ENCODE measurements at regions not wholly inside any gene's neighbourhood (a gene's known extent, or its start where the extent isn't known, plus 50 kb on each side); places are given as distances from the start of the nearest gene placed in this dataset.

DNA sequence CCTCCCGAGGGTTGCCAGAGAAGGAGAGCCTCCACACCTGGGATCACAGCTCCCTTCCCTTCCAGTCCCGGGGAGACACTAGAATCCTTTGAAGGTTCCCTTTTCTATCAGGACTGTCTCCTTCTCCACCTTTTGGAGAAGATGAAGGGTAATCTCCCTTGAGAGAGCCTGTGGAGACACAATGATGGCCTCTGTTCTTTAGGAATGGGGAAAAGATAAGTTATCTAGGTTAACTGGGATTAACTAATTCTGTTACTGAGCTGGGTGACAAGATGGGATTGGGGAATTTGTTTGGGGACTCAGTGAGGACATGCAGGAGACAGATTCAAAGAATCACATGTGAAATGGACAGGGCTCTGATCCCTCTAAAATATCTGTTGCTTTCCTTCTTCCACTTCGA is 181.1 kb upstream of the BMPER start:
- H3K4me1 ChIP-seq (ENCODE audit: control insufficient read depth in 3 of 3, insufficient read depth in 3 of 3, low read length in 3 of 3): peaks cover 17 to 20% (median 17%) of the 10 kb centered on the region in 3 donors
- H3K9me3 ChIP-seq (ENCODE audit: control insufficient read depth in 3 of 3, low read length in 3 of 3): no peaks in the 10 kb centered on the region
- H3K4me3 ChIP-seq (ENCODE audit: low read length in 3 of 3): no peak overlapping the region
- no peaks in the 10 kb centered on the region for H3K36me3 ChIP-seq (ENCODE audit: control insufficient read depth in 3 of 3, insufficient read depth in 3 of 3, low read length in 3 of 3)
- H3K27me3 ChIP-seq (ENCODE audit: control insufficient read depth in 3 of 3, insufficient read depth in 3 of 3, low read length in 3 of 3): no peaks in the 10 kb centered on the region
- H3K9ac ChIP-seq (ENCODE audit: low read depth in 1 of 3, low read length in 3 of 3): no peak overlapping the region
- H3K27ac ChIP-seq (ENCODE audit: low read depth, low read length): no peak overlapping the region

DNA sequence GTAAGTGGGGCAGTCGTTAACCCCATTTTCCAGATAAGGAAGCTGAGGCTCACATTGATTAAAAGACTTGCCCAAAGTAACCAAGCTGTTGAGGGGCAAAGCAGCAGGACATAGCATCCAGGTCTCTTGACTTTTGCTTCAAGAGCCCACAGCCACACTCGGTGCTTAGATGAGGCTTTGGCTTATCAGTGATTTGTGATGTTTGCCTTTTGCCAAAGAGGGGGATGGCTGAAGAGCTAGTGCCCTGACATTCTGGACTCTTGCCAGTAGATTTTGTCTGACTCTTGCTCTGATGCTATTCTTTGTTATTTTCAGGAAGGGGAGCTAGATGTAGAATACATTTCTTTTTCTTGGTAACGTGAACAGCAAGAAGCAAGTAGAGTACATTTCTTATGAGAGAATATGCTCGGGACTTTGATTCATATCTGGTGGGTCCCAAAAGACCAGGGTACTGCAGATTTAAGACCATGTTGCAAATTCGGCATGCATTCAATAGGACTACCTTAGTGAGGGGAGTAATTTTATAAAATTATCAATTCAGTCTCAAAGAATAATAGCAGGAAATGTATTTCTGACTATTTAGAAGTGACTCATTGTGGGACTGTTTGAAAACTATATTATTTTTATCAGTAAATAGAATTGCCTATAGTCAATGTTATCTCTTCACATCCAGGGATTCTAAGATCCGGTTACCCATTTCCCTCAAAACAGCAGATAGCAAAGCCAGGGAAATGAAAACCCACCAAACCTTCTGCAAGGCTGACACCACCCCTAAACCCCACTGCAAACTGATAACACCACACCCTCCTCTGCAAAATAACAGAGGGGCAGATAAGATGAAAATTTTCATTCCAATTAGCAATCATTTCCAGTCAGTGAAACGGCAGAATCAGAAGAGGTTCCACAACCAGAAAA is 180.0 kb upstream of the BMPER start:
- no peaks in the 10 kb centered on the region for H3K36me3 ChIP-seq (ENCODE audit: control insufficient read depth in 3 of 3, insufficient read depth in 3 of 3, low read length in 3 of 3)
- no peak overlapping the region for H3K27ac ChIP-seq (ENCODE audit: low read depth, low read length)
- no peaks in the 10 kb centered on the region for H3K9me3 ChIP-seq (ENCODE audit: control insufficient read depth in 3 of 3, low read length in 3 of 3)
- H3K27me3 ChIP-seq (ENCODE audit: control insufficient read depth in 3 of 3, insufficient read depth in 3 of 3, low read length in 3 of 3): no peaks in the 10 kb centered on the region
- peaks cover 11 to 15% (median 13%) of the 10 kb centered on the region in 3 donors for H3K4me1 ChIP-seq (ENCODE audit: control insufficient read depth in 3 of 3, insufficient read depth in 3 of 3, low read length in 3 of 3)
- no peak overlapping the region for H3K4me3 ChIP-seq (ENCODE audit: low read length in 3 of 3)
- H3K9ac ChIP-seq (ENCODE audit: low read depth in 1 of 3, low read length in 3 of 3): no peak overlapping the region

DNA sequence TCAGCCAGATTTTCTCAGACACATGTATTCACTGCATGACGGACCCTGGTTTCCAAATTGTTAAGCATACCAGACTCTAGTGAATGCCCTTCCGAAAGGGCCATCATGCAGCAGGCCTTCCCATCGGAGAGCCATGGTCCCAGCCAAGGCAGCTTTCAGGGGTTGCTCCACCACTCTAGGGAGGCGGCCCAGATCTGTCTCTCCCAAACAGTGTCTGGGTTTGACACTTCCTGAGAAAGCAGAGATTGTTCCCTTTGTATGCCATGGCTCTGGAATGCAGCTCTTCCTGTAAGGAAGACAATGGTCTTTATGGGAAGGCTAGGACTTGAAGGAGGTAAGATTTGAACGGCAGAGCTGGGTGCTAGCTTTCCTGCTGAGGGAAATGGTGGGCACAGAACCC is 178.8 kb upstream of the BMPER start:
- Histone ChIP-seq H3K4me3 (ENCODE audit: low read length in 3 of 3) (no peak overlapping the region), H3K27ac (ENCODE audit: low read depth, low read length) (no peak overlapping the region), H3K9ac (ENCODE audit: low read depth in 1 of 3, low read length in 3 of 3) (no peak overlapping the region), H3K9me3 (ENCODE audit: control insufficient read depth in 3 of 3, low read length in 3 of 3) (no peaks in the 10 kb centered on the region), H3K4me1 (ENCODE audit: control insufficient read depth in 3 of 3, insufficient read depth in 3 of 3, low read length in 3 of 3) (peaks cover 11 to 15% (median 13%) of the 10 kb centered on the region in 3 donors), H3K27me3 (ENCODE audit: control insufficient read depth in 3 of 3, insufficient read depth in 3 of 3, low read length in 3 of 3) (no peaks in the 10 kb centered on the region), H3K36me3 (ENCODE audit: control insufficient read depth in 3 of 3, insufficient read depth in 3 of 3, low read length in 3 of 3) (no peaks in the 10 kb centered on the region)

DNA sequence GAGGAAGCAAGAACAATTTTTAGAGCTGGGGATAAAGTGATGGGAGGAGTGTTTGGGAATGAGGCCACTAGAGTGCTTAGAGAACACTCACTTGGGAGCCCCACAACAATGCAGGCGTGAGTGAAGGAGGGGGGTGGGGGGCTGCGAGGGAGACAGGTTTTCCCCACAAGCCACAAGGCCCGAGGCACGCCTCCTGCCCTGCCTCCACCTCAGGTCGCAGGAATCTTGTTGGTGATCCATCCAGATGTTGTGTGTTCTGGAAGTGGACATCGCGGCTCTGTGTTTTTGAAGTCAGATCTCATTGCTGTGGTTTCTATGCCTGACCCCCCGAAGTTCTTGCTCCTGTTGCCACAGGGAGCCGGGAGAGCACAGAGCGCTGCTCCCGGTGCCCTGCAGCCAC is 178.0 kb upstream of the BMPER start:
- H3K27ac ChIP-seq (ENCODE audit: low read depth, low read length): no peak overlapping the region
- H3K4me3 ChIP-seq (ENCODE audit: low read length in 3 of 3): no peak overlapping the region
- H3K27me3 ChIP-seq (ENCODE audit: control insufficient read depth in 3 of 3, insufficient read depth in 3 of 3, low read length in 3 of 3): no peaks in the 10 kb centered on the region
- H3K9me3 ChIP-seq (ENCODE audit: control insufficient read depth in 3 of 3, low read length in 3 of 3): no peaks in the 10 kb centered on the region
- no peak overlapping the region for H3K9ac ChIP-seq (ENCODE audit: low read depth in 1 of 3, low read length in 3 of 3)
- peaks cover 5 to 8% (median 8%) of the 10 kb centered on the region in 3 donors for H3K4me1 ChIP-seq (ENCODE audit: control insufficient read depth in 3 of 3, insufficient read depth in 3 of 3, low read length in 3 of 3)
- H3K36me3 ChIP-seq (ENCODE audit: control insufficient read depth in 3 of 3, insufficient read depth in 3 of 3, low read length in 3 of 3): no peaks in the 10 kb centered on the region

DNA sequence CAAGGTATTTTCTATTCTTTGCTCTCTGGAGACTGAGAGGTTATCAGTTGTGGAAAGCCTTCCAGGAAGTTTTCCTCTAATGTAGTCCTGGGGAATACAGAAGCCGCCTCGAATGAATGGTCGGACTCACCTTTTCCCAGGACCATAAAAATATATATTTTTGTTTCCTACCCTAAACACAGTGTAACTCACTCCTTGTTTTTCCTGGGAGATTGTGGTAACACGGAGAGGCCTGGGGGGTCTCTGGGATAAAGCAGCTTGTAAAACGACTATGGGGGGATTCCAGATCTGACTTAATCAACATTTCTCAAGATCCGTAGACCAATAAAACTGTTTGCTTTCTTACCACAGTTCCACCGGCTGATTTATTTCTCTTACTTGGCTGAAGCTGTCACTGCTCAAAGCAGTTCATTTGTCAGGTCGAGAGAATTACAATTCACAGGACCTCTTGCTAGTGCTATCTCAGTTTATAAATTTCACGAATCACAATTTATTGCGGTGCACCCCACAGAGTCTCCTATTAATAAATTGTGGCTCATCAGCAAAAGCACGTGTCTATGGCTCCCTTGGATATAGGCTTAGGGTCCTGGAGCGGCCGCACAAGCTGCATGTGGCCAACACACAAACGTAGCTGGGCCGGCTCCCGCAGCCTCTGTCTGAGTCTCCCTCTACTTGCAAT is 176.3 kb upstream of the BMPER start:
- H3K36me3 ChIP-seq (ENCODE audit: control insufficient read depth in 3 of 3, insufficient read depth in 3 of 3, low read length in 3 of 3): no peaks in the 10 kb centered on the region
- H3K9me3 ChIP-seq (ENCODE audit: control insufficient read depth in 3 of 3, low read length in 3 of 3): no peaks in the 10 kb centered on the region
- no peak overlapping the region for H3K9ac ChIP-seq (ENCODE audit: low read depth in 1 of 3, low read length in 3 of 3)
- H3K4me1 ChIP-seq (ENCODE audit: control insufficient read depth in 3 of 3, insufficient read depth in 3 of 3, low read length in 3 of 3): peaks cover 2 to 6% (median 4%) of the 10 kb centered on the region in 3 donors
- no peak overlapping the region for H3K27ac ChIP-seq (ENCODE audit: low read depth, low read length)
- H3K4me3 ChIP-seq (ENCODE audit: low read length in 3 of 3): no peak overlapping the region
- no peaks in the 10 kb centered on the region for H3K27me3 ChIP-seq (ENCODE audit: control insufficient read depth in 3 of 3, insufficient read depth in 3 of 3, low read length in 3 of 3)

DNA sequence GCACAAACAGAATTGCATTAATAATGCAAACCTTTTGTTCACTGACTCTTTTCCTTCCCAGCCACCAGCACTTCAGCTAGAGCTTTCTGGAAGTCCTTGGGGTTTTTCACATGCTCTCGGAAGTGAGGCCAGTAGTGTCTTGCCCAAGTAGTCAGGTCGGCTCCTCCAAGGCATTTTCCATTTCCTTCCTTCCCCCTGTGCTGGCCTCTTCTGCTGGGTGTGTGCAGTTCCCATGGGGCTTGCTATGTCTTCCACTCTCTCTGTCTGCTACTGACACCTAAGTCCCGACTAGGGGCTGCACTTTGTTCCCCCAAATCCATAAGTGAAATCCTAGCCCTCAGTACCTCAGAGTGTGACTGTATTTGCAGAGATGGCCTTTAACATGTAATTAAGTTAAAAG is 175.6 kb upstream of the BMPER start:
- no peaks in the 10 kb centered on the region for H3K27me3 ChIP-seq (ENCODE audit: control insufficient read depth in 3 of 3, insufficient read depth in 3 of 3, low read length in 3 of 3)
- no peak overlapping the region for H3K9ac ChIP-seq (ENCODE audit: low read depth in 1 of 3, low read length in 3 of 3)
- H3K4me3 ChIP-seq (ENCODE audit: low read length in 3 of 3): no peak overlapping the region
- no peaks in the 10 kb centered on the region for H3K36me3 ChIP-seq (ENCODE audit: control insufficient read depth in 3 of 3, insufficient read depth in 3 of 3, low read length in 3 of 3)
- no peaks in the 10 kb centered on the region for H3K9me3 ChIP-seq (ENCODE audit: control insufficient read depth in 3 of 3, low read length in 3 of 3)
- peaks cover 2 to 11% (median 8%) of the 10 kb centered on the region in 3 donors for H3K4me1 ChIP-seq (ENCODE audit: control insufficient read depth in 3 of 3, insufficient read depth in 3 of 3, low read length in 3 of 3)
- no peak overlapping the region for H3K27ac ChIP-seq (ENCODE audit: low read depth, low read length)

DNA sequence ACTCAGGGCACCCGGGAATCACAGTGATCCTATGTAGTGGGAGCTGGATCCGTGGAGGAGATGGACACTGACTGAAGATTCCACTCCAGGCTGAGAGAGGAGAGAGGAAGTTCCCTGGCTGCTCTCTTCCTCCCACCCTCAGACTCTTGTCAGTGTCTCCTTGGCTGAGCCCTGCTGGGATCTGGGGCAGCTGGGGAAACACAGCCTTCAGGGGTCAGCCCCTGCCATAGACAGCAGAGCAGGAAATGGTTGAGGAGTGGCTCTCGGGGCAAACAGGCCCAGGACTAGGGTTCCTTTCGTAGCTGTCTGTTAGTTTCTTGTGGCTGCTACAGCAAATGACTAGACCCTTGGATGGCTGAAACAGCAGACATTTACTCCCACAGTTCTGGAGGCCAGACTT is 174.4 kb upstream of the BMPER start:
- Histone ChIP-seq H3K27ac (ENCODE audit: low read depth, low read length) (no peak overlapping the region), H3K4me3 (ENCODE audit: low read length in 3 of 3) (no peak overlapping the region), H3K9me3 (ENCODE audit: control insufficient read depth in 3 of 3, low read length in 3 of 3) (no peaks in the 10 kb centered on the region), H3K9ac (ENCODE audit: low read depth in 1 of 3, low read length in 3 of 3) (no peak overlapping the region), H3K4me1 (ENCODE audit: control insufficient read depth in 3 of 3, insufficient read depth in 3 of 3, low read length in 3 of 3) (peaks cover 2 to 11% (median 11%) of the 10 kb centered on the region in 3 donors), H3K27me3 (ENCODE audit: control insufficient read depth in 3 of 3, insufficient read depth in 3 of 3, low read length in 3 of 3) (no peaks in the 10 kb centered on the region), H3K36me3 (ENCODE audit: control insufficient read depth in 3 of 3, insufficient read depth in 3 of 3, low read length in 3 of 3) (no peaks in the 10 kb centered on the region)

DNA sequence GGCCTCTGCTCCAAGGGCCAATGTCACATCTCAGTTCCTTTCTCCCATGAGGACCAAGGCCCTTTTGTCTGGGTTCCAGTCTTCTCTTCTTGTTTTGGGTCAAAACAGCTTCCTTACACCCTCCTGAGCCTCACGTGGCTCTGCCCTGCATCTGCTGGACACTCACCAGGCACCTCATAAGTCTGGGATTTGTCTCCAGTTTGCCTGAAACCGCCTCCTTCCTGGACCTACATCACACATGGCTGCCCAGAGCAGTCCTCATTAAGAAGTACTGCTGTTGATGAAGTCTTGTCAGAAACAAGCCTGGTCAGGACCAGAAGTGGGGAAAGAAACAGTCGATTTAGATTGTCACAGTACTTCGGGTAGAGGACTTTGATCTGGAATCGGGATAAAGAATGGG is 173.4 kb upstream of the BMPER start:
- H3K4me3 ChIP-seq (ENCODE audit: low read length in 3 of 3): no peak overlapping the region
- H3K27me3 ChIP-seq (ENCODE audit: control insufficient read depth in 3 of 3, insufficient read depth in 3 of 3, low read length in 3 of 3): no peaks in the 10 kb centered on the region
- no peaks in the 10 kb centered on the region for H3K36me3 ChIP-seq (ENCODE audit: control insufficient read depth in 3 of 3, insufficient read depth in 3 of 3, low read length in 3 of 3)
- H3K9me3 ChIP-seq (ENCODE audit: control insufficient read depth in 3 of 3, low read length in 3 of 3): no peaks in the 10 kb centered on the region
- no peak overlapping the region for H3K9ac ChIP-seq (ENCODE audit: low read depth in 1 of 3, low read length in 3 of 3)
- no peak overlapping the region for H3K27ac ChIP-seq (ENCODE audit: low read depth, low read length)
- H3K4me1 ChIP-seq (ENCODE audit: control insufficient read depth in 3 of 3, insufficient read depth in 3 of 3, low read length in 3 of 3): peaks cover 2 to 11% (median 9%) of the 10 kb centered on the region in 3 donors

DNA sequence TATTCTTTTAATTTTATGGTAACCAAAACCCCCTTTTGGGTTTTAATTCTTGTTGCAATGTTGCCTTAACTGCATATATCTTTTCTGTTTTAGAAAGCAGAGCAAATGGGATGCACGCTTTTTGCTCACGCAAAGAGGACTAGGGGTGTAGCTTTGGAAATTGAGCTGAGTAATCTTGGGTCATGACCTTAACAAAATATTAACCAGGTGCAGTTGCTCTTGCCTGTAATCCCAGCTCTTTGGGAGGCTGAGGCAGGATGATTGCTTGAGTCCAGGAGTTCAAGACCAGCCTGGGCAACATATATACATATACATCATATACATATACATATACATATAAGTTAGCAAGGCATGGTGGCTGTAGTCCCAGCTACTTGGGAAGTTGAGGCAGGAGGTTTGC is 172.9 kb upstream of the BMPER start:
- Histone ChIP-seq H3K4me1 (ENCODE audit: control insufficient read depth in 3 of 3, insufficient read depth in 3 of 3, low read length in 3 of 3) (peaks cover 2 to 11% (median 9%) of the 10 kb centered on the region in 3 donors), H3K4me3 (ENCODE audit: low read length in 3 of 3) (no peak overlapping the region), H3K9me3 (ENCODE audit: control insufficient read depth in 3 of 3, low read length in 3 of 3) (no peaks in the 10 kb centered on the region), H3K27me3 (ENCODE audit: control insufficient read depth in 3 of 3, insufficient read depth in 3 of 3, low read length in 3 of 3) (no peaks in the 10 kb centered on the region), H3K27ac (ENCODE audit: low read depth, low read length) (no peak overlapping the region), H3K9ac (ENCODE audit: low read depth in 1 of 3, low read length in 3 of 3) (no peak overlapping the region), H3K36me3 (ENCODE audit: control insufficient read depth in 3 of 3, insufficient read depth in 3 of 3, low read length in 3 of 3) (no peaks in the 10 kb centered on the region)

All from skeletal muscle tissue (tissue), 3 donors.